ENCODE measurements at regions not wholly inside any gene's neighbourhood (a gene's known extent, or its start where the extent isn't known, plus 50 kb on each side); places are given as distances from the start of the nearest gene placed in this dataset.

- DNase-seq, result peak; percentile 6
These were observed 304.1 kb upstream of the SSTR1 start for GRCh38 chr14:37903343-37904191.

- DNase-seq, result no peak
These were observed 283.1 kb upstream of the SSTR1 start for GRCh38 chr14:37924622-37925021.

GRCh38 chr14:37932008-37932407 is 275.7 kb upstream of the SSTR1 start:
- no peak for DNase-seq

GRCh38 chr14:37932481-37932880 is 275.2 kb upstream of the SSTR1 start:
- DNase-seq, result no peak

GRCh38 chr14:37936971-37937370 is 270.7 kb upstream of the SSTR1 start:
- DNase-seq, result no peak

- no peak for DNase-seq
These were observed 268.2 kb upstream of the SSTR1 start for GRCh38 chr14:37939442-37940028.

GRCh38 chr14:37945959-37946358 is 261.7 kb upstream of the SSTR1 start:
- DNase-seq, result no peak

- no peak for DNase-seq
These were observed 260.9 kb upstream of the SSTR1 start for GRCh38 chr14:37946819-37947218.

- no peak for DNase-seq
These were observed 259.4 kb upstream of the SSTR1 start for GRCh38 chr14:37948266-37948665.

GRCh38 chr14:37968664-37969240 is 239.0 kb upstream of the SSTR1 start:
- no peak for DNase-seq

GRCh38 chr14:37969511-37969979 is 238.2 kb upstream of the SSTR1 start:
- DNase-seq, result no peak

- no peak for DNase-seq
These were observed 237.0 kb upstream of the SSTR1 start for GRCh38 chr14:37970696-37971095.

- DNase-seq, result no peak
These were observed 234.5 kb upstream of the SSTR1 start for GRCh38 chr14:37972941-37973887.

GRCh38 chr14:37974421-37974820 is 233.3 kb upstream of the SSTR1 start:
- DNase-seq, result no peak

- no peak for DNase-seq
These were observed 230.2 kb upstream of the SSTR1 start for GRCh38 chr14:37977481-37977880.

GRCh38 chr14:37985826-37986470 is 221.8 kb upstream of the SSTR1 start:
- no peak for DNase-seq

- DNase-seq, result no peak
These were observed 219.2 kb upstream of the SSTR1 start for GRCh38 chr14:37988472-37988871.

GRCh38 chr14:37991027-37991426 is 216.7 kb upstream of the SSTR1 start:
- no peak for DNase-seq

GRCh38 chr14:37992499-37992898 is 215.2 kb upstream of the SSTR1 start:
- peak; percentile 94 for DNase-seq

- DNase-seq, result no peak
These were observed 212.8 kb upstream of the SSTR1 start for GRCh38 chr14:37994846-37995372.

GRCh38 chr14:37997017-37997416 is 210.7 kb upstream of the SSTR1 start:
- no peak for DNase-seq

GRCh38 chr14:38000340-38000739 is 207.4 kb upstream of the SSTR1 start:
- DNase-seq, result no peak

All from DMS 273 treated with DMSO at 0.1 percent for 48 hours (cell line).